Sigmoid colon (tissue), 6 donors: ENCODE measurements at regions not wholly inside any gene's neighbourhood (a gene's known extent, or its start where the extent isn't known, plus 50 kb on each side); places are given as distances from the start of the nearest gene placed in this dataset.

Experiments used
- DNase-seq: peaks from one replicate; pipeline ENCODE4 v3.0.0-alpha.2; 2019
- H3K27ac ChIP-seq, 4 donors: fragments of 200-600 bp; sonication (generic); one replicate each; pipeline ENCODE4 v1.5.1; 2016 to 2019; ENCODE audit warnings: mild to moderate bottlenecking in 1 of 4
- H3K27me3 ChIP-seq, 3 donors: fragments of 200-600 bp; sonication (generic); one replicate each; pipeline ENCODE4 v1.5.1; 2019; ENCODE audit warnings: mild to moderate bottlenecking in 1 of 3
- H3K36me3 ChIP-seq, 4 donors: fragments of 200-600 bp; sonication (generic); one replicate each; pipeline ENCODE4 v1.5.1; 2016 to 2019
- H3K4me1 ChIP-seq, 4 donors: fragments of 200-600 bp; sonication (generic); one replicate each; pipeline ENCODE4 v1.5.1; 2017 to 2019
- H3K4me3 ChIP-seq, 4 donors: fragments of 200-600 bp; sonication (generic); one replicate each; pipeline ENCODE4 v1.5.1; 2017 to 2019; ENCODE audit warnings: mild to moderate bottlenecking in 2 of 4, moderate library complexity in 1 of 4
- H3K9me3 ChIP-seq, 4 donors: fragments of 200-600 bp in 3 of 4; sonication (generic) in 3 of 4; one replicate each; pipeline versions ENCODE4 v1.5.1 to v1.6.1; 2013 to 2019
- CTCF ChIP-seq, 4 experiments: fragments of 450-650 bp in 3 of 4; fragments of 200-600 bp in 1 of 4; IDR thresholded peaks; one replicate each; pipeline ENCODE4 v1.5.1; 2016 to 2019; ENCODE audit warnings: antibody characterized with exemption in 4 of 4, mild to moderate bottlenecking in 3 of 4, moderate library complexity in 2 of 4
- EP300 ChIP-seq, 4 donors: sonication (generic); formaldehyde crosslinking; IDR thresholded peaks; one replicate each; pipeline ENCODE4 v1.6.1; 2017; ENCODE audit warnings: antibody characterized with exemption in 4 of 4
- POLR2A ChIP-seq, 2 donors: fragments of 450-650 bp; IDR thresholded peaks; one replicate each; pipeline ENCODE4 v1.6.1; 2016; ENCODE audit warnings: antibody characterized with exemption in 2 of 2, mild to moderate bottlenecking in 2 of 2, moderate library complexity in 2 of 2
- POLR2AphosphoS5 ChIP-seq, 4 donors: sonication (generic); formaldehyde crosslinking; IDR thresholded peaks; one replicate each; pipeline ENCODE4 v1.6.1; 2017; ENCODE audit warnings: antibody characterized with exemption in 4 of 4
- WGBS, 2 donors: extraction: QIAGEN DNeasy Blood & Tissue Kit; methylation state at CpG; one replicate each; pipeline ENCODE4 v1.1.7; 2013; 5-methylcytosine and 5-hydroxymethylcytosine counted together
- intact Hi-C: fragments of 100-400 bp; cut with DNase I; formaldehyde crosslinking; loops from one replicate; pipeline ENCODE4 v1.15.1; 2023
- donor health status: healthy with polysubstance abuse.
- donor health status: healthy.

GRCh38 chr16:48813485-48813884, 203.5 kb upstream of the N4BP1 start:
- intact Hi-C loops = no loop called here
- no peak overlapping the region for H3K27ac ChIP-seq
- DNase-seq = no peak
- H3K4me1 ChIP-seq = peaks cover 0 to 12% (median 11%) of the 10 kb centered on the region in 4 donors
- H3K9me3 ChIP-seq = no peaks in the 10 kb centered on the region
- H3K27me3 ChIP-seq = peaks cover 10 to 38% (median 26%) of the 10 kb centered on the region in 3 donors
- H3K4me3 ChIP-seq = no peak overlapping the region
- no peak for TF ChIP-seq POLR2A (IDR thresholded peaks at IDR 0.05)
- TF ChIP-seq POLR2AphosphoS5 (IDR thresholded peaks at IDR 0.05) = no peak
- TF ChIP-seq EP300 (IDR thresholded peaks at IDR 0.05) = no peak
- H3K36me3 ChIP-seq = no peaks in the 10 kb centered on the region

- WGBS, 2 donors = 76 to 84% methylated on average over 4 of the region's 4 CpGs
- Histone ChIP-seq H3K4me3 (no peak overlapping the region), H3K9me3 (no peaks in the 10 kb centered on the region), H3K27ac (no peak overlapping the region), H3K27me3 (peaks cover 10 to 38% (median 26%) of the 10 kb centered on the region in 3 donors), H3K36me3 (no peaks in the 10 kb centered on the region), H3K4me1 (peaks cover 0 to 12% (median 11%) of the 10 kb centered on the region in 4 donors)
- intact Hi-C loops = no loop called here
- no peak for DNase-seq
- TF ChIP-seq EP300 (IDR thresholded peaks at IDR 0.05) (no peak), CTCF (IDR thresholded peaks at IDR 0.05) (no peak), POLR2A (IDR thresholded peaks at IDR 0.05) (no peak), POLR2AphosphoS5 (IDR thresholded peaks at IDR 0.05) (no peak)
Measured at GRCh38 chr16:48812856-48813255, 202.9 kb upstream of the N4BP1 start.

- DNase-seq = no peak
Measured at GRCh38 chr16:48811478-48811877, 201.5 kb upstream of the N4BP1 start.

GRCh38 chr16:48810803-48811453, 200.9 kb upstream of the N4BP1 start:
- TF ChIP-seq POLR2AphosphoS5 (IDR thresholded peaks at IDR 0.05) = no peak
- Histone ChIP-seq H3K4me1 (peaks cover 0 to 12% (median 11%) of the 10 kb centered on the region in 4 donors), H3K36me3 (no peaks in the 10 kb centered on the region), H3K9me3 (peaks cover 0 to 2% (median 0%) of the 10 kb centered on the region in 4 donors), H3K27me3 (peaks cover 10 to 38% (median 26%) of the 10 kb centered on the region in 3 donors), H3K27ac (no peak overlapping the region), H3K4me3 (peak overlapping the region in 3 of 4 donors; percentile 18 to 40 (median 38))
- WGBS, 2 donors = 6 to 24% methylated on average over 70 of the region's 70 CpGs
- no peak for DNase-seq
- intact Hi-C loops = no loop called here

More at GRCh38 chr16:48811478-48811877, 201.5 kb upstream of the N4BP1 start:
- intact Hi-C loops = no loop called here
- Histone ChIP-seq H3K4me1 (peaks cover 0 to 12% (median 11%) of the 10 kb centered on the region in 4 donors), H3K36me3 (no peaks in the 10 kb centered on the region), H3K27me3 (peaks cover 10 to 38% (median 26%) of the 10 kb centered on the region in 3 donors), H3K9me3 (peaks cover 0 to 2% (median 0%) of the 10 kb centered on the region in 4 donors), H3K27ac (no peak overlapping the region), H3K4me3 (no peak overlapping the region)
- no peak for TF ChIP-seq POLR2A (IDR thresholded peaks at IDR 0.05)
- TF ChIP-seq CTCF (IDR thresholded peaks at IDR 0.05) = no peak
- TF ChIP-seq EP300 (IDR thresholded peaks at IDR 0.05) = no peak
- TF ChIP-seq POLR2AphosphoS5 (IDR thresholded peaks at IDR 0.05) = no peak
- 27 to 31% methylated on average over 11 of the region's 11 CpGs for WGBS, 2 donors

GRCh38 chr16:48810436-48810802, 200.4 kb upstream of the N4BP1 start:
- intact Hi-C loops = no loop called here
- H3K4me3 ChIP-seq = peak overlapping the region in 3 of 4 donors; percentile 18 to 40 (median 38)

More at GRCh38 chr16:48810436-48810802, 200.4 kb upstream of the N4BP1 start:
- Histone ChIP-seq H3K27me3 (peaks cover 10 to 38% (median 26%) of the 10 kb centered on the region in 3 donors), H3K36me3 (no peaks in the 10 kb centered on the region), H3K4me1 (peaks cover 0 to 12% (median 11%) of the 10 kb centered on the region in 4 donors), H3K27ac (no peak overlapping the region), H3K9me3 (peaks cover 0 to 2% (median 0%) of the 10 kb centered on the region in 4 donors)
- TF ChIP-seq CTCF (IDR thresholded peaks at IDR 0.05) (no peak), POLR2AphosphoS5 (IDR thresholded peaks at IDR 0.05) (no peak), POLR2A (IDR thresholded peaks at IDR 0.05) (no peak), EP300 (IDR thresholded peaks at IDR 0.05) (no peak)
- WGBS, 2 donors = 12 to 36% methylated on average over 29 of the region's 29 CpGs
- DNase-seq = no peak
